Upper lobe of left lung (tissue), 4 donors: ENCODE measurements at regions not wholly inside any gene's neighbourhood (a gene's known extent, or its start where the extent isn't known, plus 50 kb on each side); places are given as distances from the start of the nearest gene placed in this dataset.

Source experiments
- POLR2A ChIP-seq, 4 donors: fragments of 450-650 bp; IDR thresholded peaks; one replicate each; pipeline ENCODE4 v1.5.1; 2016 to 2017; ENCODE audit warnings: antibody characterized with exemption in 4 of 4, mild to moderate bottlenecking in 2 of 4
- POLR2AphosphoS5 ChIP-seq, 2 donors: sonication (generic); formaldehyde crosslinking; IDR thresholded peaks; one replicate each; pipeline ENCODE4 v1.5.1; 2017; ENCODE audit warnings: antibody characterized with exemption in 2 of 2
- TF ChIP-seq, protein P1 (sequence below), 6 experiments: fragments of 450-650 bp in 4 of 6; fragments of 200-600 bp in 2 of 6; sonication (generic) in 2 of 6; IDR thresholded peaks; one replicate each; pipeline ENCODE4 v1.5.1; 2016 to 2019; ENCODE audit warnings: antibody characterized with exemption in 6 of 6

DNA sequence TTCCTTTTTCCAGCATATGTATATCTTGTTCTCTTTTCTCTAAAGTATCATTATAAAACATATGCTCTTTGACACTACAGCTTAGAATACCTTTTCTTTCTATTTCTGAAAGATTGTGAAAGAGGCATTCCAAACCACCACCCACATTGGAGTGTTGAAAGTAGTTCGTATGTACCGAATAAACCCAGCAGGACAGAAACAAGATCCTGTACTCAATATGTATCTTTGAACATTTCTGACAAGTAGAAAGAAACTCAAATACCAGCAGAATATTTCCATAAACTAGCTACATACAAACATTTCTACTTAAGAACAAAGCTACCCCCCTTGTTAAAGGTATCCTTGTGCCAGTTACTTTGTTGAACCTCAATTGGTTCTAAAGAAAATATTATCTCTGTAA lies 415.3 kb upstream of the ALCAM start:
- TF ChIP-seq, protein P1, sequence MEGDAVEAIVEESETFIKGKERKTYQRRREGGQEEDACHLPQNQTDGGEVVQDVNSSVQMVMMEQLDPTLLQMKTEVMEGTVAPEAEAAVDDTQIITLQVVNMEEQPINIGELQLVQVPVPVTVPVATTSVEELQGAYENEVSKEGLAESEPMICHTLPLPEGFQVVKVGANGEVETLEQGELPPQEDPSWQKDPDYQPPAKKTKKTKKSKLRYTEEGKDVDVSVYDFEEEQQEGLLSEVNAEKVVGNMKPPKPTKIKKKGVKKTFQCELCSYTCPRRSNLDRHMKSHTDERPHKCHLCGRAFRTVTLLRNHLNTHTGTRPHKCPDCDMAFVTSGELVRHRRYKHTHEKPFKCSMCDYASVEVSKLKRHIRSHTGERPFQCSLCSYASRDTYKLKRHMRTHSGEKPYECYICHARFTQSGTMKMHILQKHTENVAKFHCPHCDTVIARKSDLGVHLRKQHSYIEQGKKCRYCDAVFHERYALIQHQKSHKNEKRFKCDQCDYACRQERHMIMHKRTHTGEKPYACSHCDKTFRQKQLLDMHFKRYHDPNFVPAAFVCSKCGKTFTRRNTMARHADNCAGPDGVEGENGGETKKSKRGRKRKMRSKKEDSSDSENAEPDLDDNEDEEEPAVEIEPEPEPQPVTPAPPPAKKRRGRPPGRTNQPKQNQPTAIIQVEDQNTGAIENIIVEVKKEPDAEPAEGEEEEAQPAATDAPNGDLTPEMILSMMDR (IDR thresholded peaks at IDR 0.05): no peak
- TF ChIP-seq POLR2AphosphoS5 (IDR thresholded peaks at IDR 0.05) (no peak), POLR2A (IDR thresholded peaks at IDR 0.05) (no peak)
